GM12872 (cell line): ENCODE measurements at regions not wholly inside any gene's neighbourhood (a gene's known extent, or its start where the extent isn't known, plus 50 kb on each side); places are given as distances from the start of the nearest gene placed in this dataset.

Source experiments
- CTCF ChIP-seq: IDR thresholded peaks from 3 replicates; pipeline ENCODE4 v1.5.1; 2011; ENCODE audit warnings: low read depth, mild to moderate bottlenecking, low read length, moderate library complexity; ENCODE audit not compliant: insufficient read depth

DNA sequence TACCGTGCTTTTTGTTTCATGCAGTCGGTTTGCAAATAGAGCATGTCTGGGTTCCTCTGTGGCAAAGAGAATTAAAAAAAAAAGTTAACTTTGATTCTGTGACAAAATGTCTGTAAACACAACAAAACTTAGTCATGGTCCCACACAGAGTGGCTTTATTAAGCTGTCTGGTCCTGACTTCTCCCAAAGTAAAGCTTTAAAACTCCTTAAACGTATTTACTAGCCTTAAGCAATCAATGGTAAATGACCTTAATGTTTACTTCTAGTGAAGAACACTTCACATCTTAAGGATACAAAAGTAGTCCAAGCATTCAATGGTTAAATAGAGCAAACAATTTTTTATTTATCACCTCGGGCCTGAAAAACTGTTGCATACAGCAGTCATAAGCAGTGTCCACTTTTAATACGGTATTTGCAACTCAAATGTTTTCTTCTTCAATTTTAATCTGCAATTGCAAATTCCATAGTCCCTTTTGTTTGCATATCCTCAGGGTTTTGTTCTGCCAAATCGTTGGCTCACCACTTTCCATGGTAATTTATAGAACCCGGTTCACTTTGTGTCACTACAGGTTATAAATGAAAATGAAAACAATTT, 453.0 kb upstream of the MIS18BP1 start:
- no peak for TF ChIP-seq CTCF

DNA sequence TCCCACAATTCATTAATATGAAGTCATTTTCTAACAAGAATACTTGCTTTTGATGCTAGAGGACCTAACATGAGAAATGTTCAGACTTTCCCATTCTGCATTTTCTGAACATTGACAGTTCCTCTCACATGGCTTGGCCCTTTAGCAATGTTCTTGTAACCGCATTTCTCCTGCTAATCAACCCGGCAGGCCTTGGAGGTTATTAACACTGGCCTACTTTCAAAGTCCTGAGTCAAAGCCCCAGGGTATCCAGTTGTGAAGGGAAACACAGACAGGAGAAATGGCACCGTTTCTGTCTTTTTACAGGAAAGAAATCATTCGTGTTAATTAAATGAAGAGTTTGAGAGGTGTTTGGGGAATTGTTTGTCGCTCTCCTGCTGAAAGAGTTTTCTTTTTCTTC, 446.5 kb upstream of the MIS18BP1 start:
- TF ChIP-seq CTCF, result no peak

GRCh38 chr14:45698462-45699134, 445.6 kb upstream of the MIS18BP1 start:
- TF ChIP-seq CTCF, result no peak

GRCh38 chr14:45686771-45687170, 433.8 kb upstream of the MIS18BP1 start:
- no peak for TF ChIP-seq CTCF

- no peak for TF ChIP-seq CTCF
These were observed 427.5 kb upstream of the MIS18BP1 start for GRCh38 chr14:45680531-45680930.

GRCh38 chr14:45679853-45680252, 426.9 kb upstream of the MIS18BP1 start:
- no peak for TF ChIP-seq CTCF

DNA sequence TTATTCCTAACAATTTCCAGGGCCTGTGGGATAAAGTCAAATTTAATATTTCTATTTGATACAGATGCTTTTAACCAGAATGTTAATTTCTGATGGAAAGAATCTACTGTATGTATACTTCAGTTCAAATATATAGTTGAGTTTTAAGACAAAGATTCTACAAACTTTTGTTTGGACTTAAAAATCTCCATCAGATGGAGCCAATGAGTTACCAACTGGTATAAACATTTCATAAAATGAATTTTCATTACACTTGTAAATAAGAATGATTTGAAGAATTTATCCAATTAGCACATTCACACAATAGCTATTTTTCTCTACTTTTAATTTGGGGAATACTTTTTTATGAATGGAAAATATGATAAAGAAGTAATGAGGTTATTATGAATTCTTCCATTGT, 425.2 kb upstream of the MIS18BP1 start:
- TF ChIP-seq CTCF, result no peak
